SIG-M5 treated with dmso at 0.1 percent for 504 hours (cell line): ENCODE measurements at regions not wholly inside any gene's neighbourhood (a gene's known extent, or its start where the extent isn't known, plus 50 kb on each side); places are given as distances from the start of the nearest gene placed in this dataset.

Experiments used
- DNase-seq: peaks from one replicate; lab custom pipeline; 2025; ENCODE audit not compliant: unreplicated experiment; lab: John Stamatoyannopoulos, UW

GRCh38 chrX:20637351-20637750 is 370.6 kb upstream of the RPS6KA3 start:
- no peak for DNase-seq

- no peak for DNase-seq
Measured at GRCh38 chrX:20633451-20633850, 366.7 kb upstream of the RPS6KA3 start.

- DNase-seq = no peak
Measured at GRCh38 chrX:20623448-20623847, 356.7 kb upstream of the RPS6KA3 start.

GRCh38 chrX:20620306-20620705 is 353.6 kb upstream of the RPS6KA3 start:
- no peak for DNase-seq

- no peak for DNase-seq
Measured at GRCh38 chrX:20609916-20610415, 343.3 kb upstream of the RPS6KA3 start.

- no peak for DNase-seq
Measured at GRCh38 chrX:20606831-20607230, 340.1 kb upstream of the RPS6KA3 start.

GRCh38 chrX:20596856-20597255 is 330.1 kb upstream of the RPS6KA3 start:
- DNase-seq = no peak

GRCh38 chrX:20595928-20596575 is 329.3 kb upstream of the RPS6KA3 start:
- no peak for DNase-seq

- DNase-seq = no peak
Measured at GRCh38 chrX:20594985-20595384, 328.3 kb upstream of the RPS6KA3 start.

GRCh38 chrX:20593836-20594235 is 327.1 kb upstream of the RPS6KA3 start:
- no peak for DNase-seq

GRCh38 chrX:20593402-20593801 is 326.7 kb upstream of the RPS6KA3 start:
- DNase-seq = no peak

GRCh38 chrX:20591246-20591645 is 324.5 kb upstream of the RPS6KA3 start:
- no peak for DNase-seq

GRCh38 chrX:20585782-20586181 is 319.1 kb upstream of the RPS6KA3 start:
- no peak for DNase-seq

GRCh38 chrX:20571611-20572010 is 304.9 kb upstream of the RPS6KA3 start:
- DNase-seq = no peak

GRCh38 chrX:20567108-20567507 is 300.4 kb upstream of the RPS6KA3 start:
- no peak for DNase-seq

- DNase-seq = no peak
Measured at GRCh38 chrX:20547611-20548051, 280.9 kb upstream of the RPS6KA3 start.

- DNase-seq = no peak
Measured at GRCh38 chrX:20545538-20545937, 278.8 kb upstream of the RPS6KA3 start.

GRCh38 chrX:20542072-20542471 is 275.4 kb upstream of the RPS6KA3 start:
- no peak for DNase-seq

GRCh38 chrX:20538974-20539373 is 272.3 kb upstream of the RPS6KA3 start:
- no peak for DNase-seq

GRCh38 chrX:20531667-20532066 is 265.0 kb upstream of the RPS6KA3 start:
- DNase-seq = no peak

- DNase-seq = peak; percentile 31
Measured at GRCh38 chrX:20530406-20530921, 263.8 kb upstream of the RPS6KA3 start.

- no peak for DNase-seq
Measured at GRCh38 chrX:20529711-20530110, 263.0 kb upstream of the RPS6KA3 start.

- DNase-seq = no peak
Measured at GRCh38 chrX:20529301-20529700, 262.6 kb upstream of the RPS6KA3 start.
